ENCODE measurements at regions not wholly inside any gene's neighbourhood (a gene's known extent, or its start where the extent isn't known, plus 50 kb on each side); places are given as distances from the start of the nearest gene placed in this dataset.

DNA sequence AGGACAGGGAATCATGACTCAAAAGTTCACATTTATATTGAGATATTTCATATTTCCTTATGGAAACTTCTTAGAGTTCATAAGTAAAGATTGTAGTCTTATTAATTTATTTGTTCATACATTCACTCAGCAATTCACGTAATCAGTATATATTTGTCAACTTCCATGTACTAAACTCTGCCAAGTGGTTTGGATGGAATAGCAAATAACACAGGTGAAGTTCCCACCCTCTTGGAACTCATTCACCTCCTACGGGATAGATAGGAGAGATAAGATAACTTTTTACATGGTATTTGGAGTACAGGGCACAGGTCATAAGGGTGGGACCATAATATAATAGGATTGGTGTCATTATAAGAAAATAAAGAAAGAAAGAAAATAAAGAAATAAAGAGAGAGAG lies 234.0 kb downstream of the CDC14C start:
- TF ChIP-seq, protein P1, sequence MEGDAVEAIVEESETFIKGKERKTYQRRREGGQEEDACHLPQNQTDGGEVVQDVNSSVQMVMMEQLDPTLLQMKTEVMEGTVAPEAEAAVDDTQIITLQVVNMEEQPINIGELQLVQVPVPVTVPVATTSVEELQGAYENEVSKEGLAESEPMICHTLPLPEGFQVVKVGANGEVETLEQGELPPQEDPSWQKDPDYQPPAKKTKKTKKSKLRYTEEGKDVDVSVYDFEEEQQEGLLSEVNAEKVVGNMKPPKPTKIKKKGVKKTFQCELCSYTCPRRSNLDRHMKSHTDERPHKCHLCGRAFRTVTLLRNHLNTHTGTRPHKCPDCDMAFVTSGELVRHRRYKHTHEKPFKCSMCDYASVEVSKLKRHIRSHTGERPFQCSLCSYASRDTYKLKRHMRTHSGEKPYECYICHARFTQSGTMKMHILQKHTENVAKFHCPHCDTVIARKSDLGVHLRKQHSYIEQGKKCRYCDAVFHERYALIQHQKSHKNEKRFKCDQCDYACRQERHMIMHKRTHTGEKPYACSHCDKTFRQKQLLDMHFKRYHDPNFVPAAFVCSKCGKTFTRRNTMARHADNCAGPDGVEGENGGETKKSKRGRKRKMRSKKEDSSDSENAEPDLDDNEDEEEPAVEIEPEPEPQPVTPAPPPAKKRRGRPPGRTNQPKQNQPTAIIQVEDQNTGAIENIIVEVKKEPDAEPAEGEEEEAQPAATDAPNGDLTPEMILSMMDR (IDR thresholded peaks at IDR 0.05): no peak

DNA sequence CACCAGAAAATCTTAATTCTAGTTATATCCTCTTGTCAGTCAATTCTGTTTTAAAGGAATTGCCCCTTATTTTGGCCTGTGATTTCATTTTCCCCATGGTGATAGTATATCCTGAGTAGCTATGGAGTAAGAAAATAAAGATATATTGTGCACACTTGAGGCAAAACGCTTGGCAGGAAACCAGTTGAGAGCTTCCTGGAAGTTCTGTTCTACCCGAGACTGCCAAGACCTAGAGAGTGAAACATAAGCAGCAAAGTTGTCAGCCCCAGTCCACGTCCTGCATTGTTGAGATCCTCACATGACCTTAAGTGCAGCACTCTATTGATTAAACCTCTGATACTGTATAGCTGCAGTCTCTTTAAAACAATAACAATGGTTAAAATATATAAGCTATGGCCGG lies 235.2 kb downstream of the CDC14C start:
- TF ChIP-seq, protein P1 (IDR thresholded peaks at IDR 0.05): no peak

DNA sequence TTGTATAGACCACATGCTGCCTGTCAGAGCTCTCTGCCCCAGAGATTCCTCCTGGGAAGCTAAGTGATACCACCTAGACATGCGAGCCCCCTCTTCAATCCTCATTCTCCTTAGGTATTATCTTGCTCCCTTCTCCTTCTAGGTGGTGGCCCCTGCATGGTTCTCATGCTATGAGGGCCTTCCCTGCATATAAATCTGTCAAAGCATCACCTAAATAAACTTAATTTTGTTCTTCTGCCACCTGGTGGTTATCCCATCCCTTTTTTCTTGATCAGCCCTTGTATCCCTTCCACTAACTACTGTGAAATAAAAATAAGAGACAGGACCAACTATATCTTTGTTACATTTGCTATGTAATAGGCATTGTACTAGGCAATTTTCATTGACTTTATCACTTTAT lies 242.1 kb downstream of the CDC14C start:
- TF ChIP-seq, protein P1 (IDR thresholded peaks at IDR 0.05): peak; percentile 27; the same call in 1 of the 2 replicates

- TF ChIP-seq, protein P1 (IDR thresholded peaks at IDR 0.05): no peak
Measured at GRCh38 chr7:49172639-49173038, 248.3 kb downstream of the CDC14C start.

GRCh38 chr7:49174396-49174795 lies 250.0 kb downstream of the CDC14C start:
- TF ChIP-seq, protein P1 (IDR thresholded peaks at IDR 0.05): no peak

- TF ChIP-seq, protein P1 (IDR thresholded peaks at IDR 0.05): peak; percentile 21; the same call in 1 of the 2 replicates
Measured at GRCh38 chr7:49187543-49188268, 263.4 kb downstream of the CDC14C start.

DNA sequence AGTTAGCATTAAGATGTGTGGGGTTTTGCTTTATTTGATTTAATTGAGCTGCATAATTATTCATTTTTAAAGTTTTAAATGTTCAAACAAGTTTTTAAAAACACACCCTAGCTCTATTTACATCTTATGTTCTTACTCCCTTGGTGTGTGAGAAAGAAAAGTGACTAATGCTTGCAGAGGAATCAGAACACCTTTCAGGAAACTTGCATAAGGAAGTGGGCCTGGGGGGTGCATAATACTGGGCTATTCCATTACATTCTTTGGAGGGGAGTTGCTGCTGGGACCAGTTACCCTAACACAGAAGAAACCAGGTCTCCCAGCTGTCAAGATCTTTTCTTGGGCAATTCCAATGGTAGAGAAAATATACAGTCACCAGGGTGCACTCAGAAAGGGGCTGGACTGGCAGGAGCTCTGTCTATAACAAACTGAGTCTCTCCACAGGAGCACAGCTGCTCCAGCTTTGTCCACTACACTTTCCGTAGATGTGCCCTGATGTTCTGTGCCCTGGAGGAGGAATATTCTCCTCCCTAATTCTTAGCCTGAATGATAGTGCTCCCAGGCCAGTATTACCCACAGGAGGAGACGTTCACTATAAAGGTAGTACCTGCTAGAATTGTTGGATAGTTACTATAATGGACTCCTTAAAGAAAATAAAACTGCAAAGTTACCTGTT lies 304.2 kb downstream of the CDC14C start:
- TF ChIP-seq, protein P1 (IDR thresholded peaks at IDR 0.05): no peak
